ENCODE measurements at regions not wholly inside any gene's neighbourhood (a gene's known extent, or its start where the extent isn't known, plus 50 kb on each side); places are given as distances from the start of the nearest gene placed in this dataset.

DNA sequence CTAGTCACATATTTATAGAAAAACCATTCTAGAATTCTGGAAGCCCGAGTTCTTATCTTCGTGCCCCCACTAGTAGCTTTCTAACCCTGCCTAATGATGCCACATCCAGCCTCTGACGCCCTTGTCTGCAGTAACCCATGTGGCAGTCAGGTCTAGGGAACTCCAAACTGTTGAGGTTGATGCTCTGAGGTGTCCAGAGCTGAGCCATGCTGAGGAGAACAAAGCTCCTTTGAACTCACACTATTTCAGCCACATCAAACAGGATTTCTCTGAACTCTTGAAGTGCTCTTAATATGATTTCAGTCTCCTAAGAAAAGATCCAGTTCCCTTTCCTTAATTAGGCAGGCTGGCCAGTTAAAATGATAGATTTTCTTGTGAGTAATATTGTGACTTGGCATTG, 150.5 kb upstream of the ST8SIA2 start:
- no peak for TF ChIP-seq EZH2phosphoT487 (IDR thresholded peaks at IDR 0.05; ENCODE audit: borderline replicate concordance, low read length)
- TF ChIP-seq, protein P1, sequence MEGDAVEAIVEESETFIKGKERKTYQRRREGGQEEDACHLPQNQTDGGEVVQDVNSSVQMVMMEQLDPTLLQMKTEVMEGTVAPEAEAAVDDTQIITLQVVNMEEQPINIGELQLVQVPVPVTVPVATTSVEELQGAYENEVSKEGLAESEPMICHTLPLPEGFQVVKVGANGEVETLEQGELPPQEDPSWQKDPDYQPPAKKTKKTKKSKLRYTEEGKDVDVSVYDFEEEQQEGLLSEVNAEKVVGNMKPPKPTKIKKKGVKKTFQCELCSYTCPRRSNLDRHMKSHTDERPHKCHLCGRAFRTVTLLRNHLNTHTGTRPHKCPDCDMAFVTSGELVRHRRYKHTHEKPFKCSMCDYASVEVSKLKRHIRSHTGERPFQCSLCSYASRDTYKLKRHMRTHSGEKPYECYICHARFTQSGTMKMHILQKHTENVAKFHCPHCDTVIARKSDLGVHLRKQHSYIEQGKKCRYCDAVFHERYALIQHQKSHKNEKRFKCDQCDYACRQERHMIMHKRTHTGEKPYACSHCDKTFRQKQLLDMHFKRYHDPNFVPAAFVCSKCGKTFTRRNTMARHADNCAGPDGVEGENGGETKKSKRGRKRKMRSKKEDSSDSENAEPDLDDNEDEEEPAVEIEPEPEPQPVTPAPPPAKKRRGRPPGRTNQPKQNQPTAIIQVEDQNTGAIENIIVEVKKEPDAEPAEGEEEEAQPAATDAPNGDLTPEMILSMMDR (IDR thresholded peaks at IDR 0.05; ENCODE audit: low read depth, low read length, poor library complexity, severe bottlenecking), result no peak

All from DOHH2 (cell line).